GM21619 (cell line): ENCODE measurements at regions not wholly inside any gene's neighbourhood (a gene's known extent, or its start where the extent isn't known, plus 50 kb on each side); places are given as distances from the start of the nearest gene placed in this dataset.

ENCODE experiments used
- ATAC-seq: cut with Tn5 transposase; IDR thresholded peaks from one replicate; pipeline ENCODE4 v1.9.1; 2021; ENCODE audit not compliant: unreplicated experiment

DNA sequence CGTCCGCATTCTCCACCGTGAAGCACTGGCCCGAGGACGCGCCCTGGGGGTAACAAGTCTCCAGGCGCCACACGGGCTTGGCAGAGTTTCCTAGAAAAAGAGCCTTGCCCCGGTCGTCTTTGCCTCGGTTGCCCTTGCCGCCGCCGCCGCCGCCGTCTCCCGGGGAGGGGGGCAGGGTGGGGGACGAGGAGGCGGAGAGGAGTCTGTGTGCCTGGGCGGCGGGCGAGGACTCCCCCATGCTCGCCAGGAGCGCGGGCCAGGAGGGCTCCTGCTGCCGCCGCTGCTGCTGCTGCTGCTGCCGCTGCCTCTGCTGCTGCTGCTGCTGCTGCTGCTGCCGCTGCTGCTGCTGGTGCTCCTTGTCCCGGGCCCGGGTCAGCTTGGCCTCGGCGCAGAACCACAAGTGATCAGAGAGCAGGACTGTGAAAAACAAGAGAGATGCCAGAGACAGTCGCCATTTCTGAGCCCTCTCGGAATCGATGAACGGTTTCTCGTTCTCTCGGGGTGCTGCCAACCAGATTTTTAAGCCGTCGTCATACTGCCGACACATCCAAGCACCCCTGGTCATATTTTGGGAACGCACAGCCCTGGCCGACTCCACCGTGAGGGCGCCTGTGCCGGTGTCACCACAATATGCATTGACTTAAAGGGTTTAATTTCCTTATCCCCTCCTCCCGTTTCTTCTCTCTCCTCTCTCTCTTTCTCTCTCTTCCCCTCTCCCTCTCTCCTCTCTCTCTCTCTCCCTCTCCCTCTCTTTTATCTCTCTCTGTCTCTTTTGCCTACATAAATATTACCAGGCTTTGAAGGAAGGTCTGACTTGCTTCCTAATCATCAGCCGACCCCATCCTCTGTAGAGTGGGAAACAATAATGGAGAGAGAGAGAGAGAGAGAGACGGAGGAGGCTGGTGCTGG is 349.1 kb downstream of the LIG4 start:
- no peak for ATAC-seq

DNA sequence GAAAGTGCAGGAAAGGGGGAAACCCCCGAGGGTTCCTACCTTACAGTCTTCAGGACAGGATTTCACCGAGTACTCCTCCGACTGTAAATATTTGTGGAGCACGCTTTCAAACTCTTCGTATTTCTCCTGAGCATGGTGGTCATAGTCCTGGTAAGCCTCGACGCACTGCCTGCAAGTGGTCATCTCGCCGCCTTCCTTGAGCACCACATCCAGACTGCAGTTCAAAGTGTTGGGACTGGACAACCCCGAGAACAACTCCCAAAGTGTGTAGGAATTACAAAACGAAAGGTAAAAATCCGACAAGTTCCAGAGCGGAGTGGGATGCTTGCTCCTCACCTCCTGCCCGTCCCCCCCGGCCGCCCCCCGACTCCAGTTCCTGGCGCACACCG is 349.7 kb downstream of the LIG4 start:
- ATAC-seq, result no peak

- ATAC-seq, result no peak
These were observed 350.1 kb downstream of the LIG4 start for GRCh38 chr13:107865318-107865575.

GRCh38 chr13:107864543-107865317 is 350.6 kb downstream of the LIG4 start:
- ATAC-seq, result no peak

- ATAC-seq, result no peak
These were observed 355.1 kb downstream of the LIG4 start for GRCh38 chr13:107860284-107860683.

DNA sequence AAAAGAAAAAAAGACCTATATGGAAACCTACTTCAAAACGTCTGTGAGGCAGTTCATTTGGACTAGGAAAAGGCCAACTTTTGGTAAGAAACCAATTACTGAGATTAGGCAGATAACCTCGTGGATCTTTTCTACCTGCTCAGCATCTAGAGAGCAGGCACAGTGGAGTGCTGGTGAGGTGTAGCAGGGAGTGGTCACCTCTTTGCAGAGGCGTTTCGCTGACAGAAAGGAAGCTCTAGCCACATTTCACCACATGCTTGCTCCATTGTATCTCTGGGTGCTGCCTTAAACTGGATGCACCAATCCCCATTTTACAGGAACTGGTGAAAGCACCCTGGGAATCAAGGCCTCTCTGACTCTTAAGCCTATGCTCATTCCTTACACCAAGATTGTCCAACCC is 360.5 kb downstream of the LIG4 start:
- ATAC-seq, result no peak

- ATAC-seq, result no peak
These were observed 363.3 kb downstream of the LIG4 start for GRCh38 chr13:107852072-107852471.

GRCh38 chr13:107851670-107852069 is 363.7 kb downstream of the LIG4 start:
- no peak for ATAC-seq

DNA sequence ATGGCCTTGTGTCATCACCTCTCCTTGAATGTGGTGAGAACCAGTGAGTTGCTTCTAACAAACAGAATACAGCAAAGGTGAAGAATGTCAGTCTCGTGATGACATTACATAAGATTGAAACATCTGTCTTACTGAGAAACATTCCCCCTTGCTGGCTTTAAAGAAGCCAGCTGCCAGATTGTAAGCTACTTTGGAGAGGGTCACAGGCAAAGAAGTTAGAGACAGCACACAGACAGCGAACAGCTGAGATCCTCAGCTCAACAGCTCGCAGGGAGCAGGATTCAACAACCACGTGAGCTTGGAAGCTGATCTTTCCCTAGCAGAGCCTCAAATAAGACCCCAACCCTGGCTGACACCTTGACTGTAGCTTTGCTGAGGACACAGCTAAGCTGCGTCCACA is 367.9 kb downstream of the LIG4 start:
- no peak for ATAC-seq

DNA sequence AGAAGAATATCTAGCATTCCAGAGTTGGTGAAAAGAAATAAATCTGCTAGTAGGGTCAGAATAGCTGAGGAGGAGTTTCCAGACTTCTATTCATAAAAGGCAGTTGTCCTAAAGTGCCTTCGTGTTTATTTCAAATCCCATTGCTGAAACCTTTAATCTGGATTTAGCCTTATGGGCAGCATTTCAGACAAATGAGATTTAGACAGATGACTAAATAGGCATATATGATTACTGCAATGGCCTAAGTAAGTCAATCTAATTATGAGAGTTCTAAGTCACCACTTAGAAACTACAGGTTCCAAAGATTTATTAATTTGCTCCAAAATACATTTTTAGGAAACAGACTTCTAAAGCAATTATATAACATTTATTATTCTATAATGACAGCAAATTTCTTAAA is 368.7 kb downstream of the LIG4 start:
- ATAC-seq, result no peak

DNA sequence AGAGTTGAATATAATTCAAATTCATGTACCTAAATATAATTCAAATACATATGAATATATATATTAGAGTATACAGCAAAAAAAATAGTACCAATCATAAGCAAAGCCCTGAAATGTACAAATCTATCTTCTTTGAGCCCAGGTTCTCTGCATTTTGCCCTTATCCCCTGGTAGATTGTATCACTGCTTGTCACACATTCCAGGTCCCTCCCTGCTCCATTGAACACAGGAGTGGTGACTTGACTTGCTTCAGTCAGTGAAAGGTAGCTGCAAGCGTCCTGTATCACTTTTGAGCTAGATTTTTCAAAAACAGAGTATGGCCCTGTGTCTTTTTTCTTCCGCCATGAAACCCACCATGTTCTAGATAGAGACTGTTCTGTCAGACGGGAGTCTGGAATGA is 369.4 kb downstream of the LIG4 start:
- ATAC-seq, result no peak

DNA sequence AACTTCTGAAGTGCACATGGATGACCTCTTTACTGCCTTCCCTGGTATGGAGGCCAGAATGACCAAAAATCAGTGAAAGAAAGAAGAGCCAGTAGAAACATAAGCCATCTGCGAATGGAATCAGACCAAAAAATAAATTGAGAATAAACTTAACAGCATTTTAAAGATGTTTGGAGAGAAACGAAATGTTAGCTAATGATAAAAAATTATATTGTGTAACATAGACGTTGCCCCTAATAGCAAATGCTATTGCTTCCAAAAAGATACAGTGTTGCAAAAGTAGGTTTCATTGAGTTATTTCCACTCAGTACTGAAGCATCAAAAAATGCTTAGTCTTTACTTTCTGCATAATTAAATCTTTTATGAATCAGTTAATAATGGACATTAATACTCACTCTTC is 371.7 kb downstream of the LIG4 start:
- no peak for ATAC-seq

GRCh38 chr13:107843281-107843680 is 372.1 kb downstream of the LIG4 start:
- no peak for ATAC-seq

GRCh38 chr13:107842562-107843180 is 372.7 kb downstream of the LIG4 start:
- ATAC-seq, result no peak

DNA sequence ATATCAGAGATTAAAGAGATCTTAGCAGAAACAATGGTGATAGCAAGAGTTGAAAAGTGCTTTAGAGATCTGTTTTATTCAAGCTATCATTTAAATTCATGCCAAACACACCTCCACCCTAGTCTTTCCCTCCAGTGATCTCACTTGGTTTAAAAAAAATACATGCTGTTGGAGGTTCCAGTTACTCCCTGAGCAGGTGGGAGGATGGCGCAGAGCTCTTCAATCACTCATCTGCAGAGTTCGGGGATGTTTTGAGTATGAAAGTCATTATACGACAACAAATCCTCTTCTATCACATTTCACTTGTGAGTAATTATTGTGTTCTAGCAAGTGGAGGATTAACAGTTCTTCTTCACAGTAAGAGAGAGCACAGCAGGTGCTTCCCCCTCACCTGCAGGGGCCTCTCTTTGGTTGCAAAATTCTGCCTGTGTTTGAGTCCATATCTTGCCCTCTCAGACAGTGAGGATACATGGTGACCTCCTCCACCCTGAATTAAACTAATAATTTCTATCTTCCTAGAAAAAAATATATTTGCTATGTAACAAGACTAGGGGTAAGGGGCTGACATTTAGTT is 376.7 kb downstream of the LIG4 start:
- no peak for ATAC-seq

DNA sequence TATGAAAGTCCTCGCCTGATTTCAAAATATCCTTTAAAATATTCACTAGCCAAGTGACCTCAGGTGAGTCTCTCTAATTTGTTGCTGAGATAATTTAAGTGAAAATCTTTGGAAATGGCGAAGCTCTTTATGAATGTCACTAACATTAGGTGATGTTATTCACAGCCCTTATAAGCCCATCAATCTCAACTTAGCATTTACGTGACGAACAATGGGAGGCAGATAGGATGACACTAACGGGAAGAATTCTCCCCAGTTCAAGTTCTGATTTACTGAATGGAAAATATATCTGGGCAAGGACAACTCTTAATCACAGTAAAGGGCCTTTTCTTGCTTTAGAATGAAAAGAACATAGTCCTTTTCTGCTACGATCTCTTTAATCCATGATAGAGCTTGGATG is 378.7 kb downstream of the LIG4 start:
- no peak for ATAC-seq

DNA sequence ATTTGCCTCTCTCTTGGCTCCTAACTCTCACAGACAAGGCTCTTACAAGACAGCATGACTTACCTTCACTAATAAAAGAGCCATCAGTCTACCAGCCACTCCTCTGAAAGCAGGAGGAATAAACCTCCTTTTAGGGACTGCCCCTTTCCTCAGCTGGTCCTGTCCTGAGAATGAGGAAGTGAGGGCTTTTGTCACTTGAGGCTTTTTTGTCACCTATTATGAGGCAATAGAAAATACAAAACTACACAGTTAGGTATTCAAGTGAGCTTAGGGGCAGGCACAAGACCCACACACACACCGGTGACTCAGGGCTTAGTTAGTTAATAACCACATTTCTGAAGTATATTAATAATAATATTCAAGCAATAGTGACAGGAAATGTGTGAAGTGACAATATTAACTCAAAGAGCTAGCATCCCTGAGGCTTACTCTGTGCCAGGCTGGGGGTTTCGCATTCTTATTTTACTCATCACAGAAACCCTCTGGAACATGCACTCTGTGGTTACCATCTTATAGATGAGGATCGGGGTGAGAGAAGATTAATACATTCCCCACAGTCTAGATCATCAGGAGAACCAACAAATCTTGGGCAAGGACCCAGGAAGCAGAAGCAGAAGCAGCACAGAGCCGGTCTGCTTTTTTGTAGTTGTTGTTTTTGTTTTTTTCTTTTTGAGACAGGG is 379.9 kb downstream of the LIG4 start:
- peak; percentile 57 for ATAC-seq

DNA sequence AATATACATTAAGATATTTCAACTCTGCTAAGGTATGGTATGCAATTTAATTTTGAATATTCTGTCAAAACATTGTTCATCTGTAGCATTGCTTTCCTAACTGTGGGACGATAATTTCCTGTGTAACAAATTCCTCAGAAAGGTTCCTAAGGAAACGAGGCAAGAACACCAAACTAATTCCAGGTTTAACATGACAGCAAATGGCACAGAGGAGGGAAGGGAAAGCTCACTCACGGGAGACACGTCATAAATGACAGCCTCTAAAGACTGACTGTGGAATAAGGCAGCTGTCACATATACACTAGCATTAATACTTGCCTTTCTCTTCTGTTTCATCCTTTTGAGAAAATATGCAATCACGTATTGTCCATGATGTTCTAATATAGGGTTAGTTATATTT is 380.6 kb downstream of the LIG4 start:
- ATAC-seq, result no peak

DNA sequence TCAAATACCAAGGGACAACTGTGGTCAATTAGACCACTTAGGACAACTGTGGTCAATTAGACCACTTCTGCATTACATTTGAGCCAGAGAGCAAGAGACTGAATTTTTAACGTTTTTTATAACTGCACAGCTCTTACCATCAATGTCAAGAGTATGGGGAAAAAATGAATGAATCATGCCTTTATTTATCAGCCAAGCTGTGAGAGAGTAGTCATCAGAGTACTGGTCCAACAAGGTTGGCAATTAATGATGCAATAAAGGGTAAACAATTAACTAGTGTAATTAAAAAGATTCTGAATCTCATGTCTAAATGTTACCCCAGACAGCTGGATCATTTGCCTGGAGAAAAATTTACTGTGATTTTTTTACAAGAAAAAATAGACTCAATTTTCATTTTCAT is 381.1 kb downstream of the LIG4 start:
- ATAC-seq, result no peak

- no peak for ATAC-seq
These were observed 382.7 kb downstream of the LIG4 start for GRCh38 chr13:107832500-107833100.

DNA sequence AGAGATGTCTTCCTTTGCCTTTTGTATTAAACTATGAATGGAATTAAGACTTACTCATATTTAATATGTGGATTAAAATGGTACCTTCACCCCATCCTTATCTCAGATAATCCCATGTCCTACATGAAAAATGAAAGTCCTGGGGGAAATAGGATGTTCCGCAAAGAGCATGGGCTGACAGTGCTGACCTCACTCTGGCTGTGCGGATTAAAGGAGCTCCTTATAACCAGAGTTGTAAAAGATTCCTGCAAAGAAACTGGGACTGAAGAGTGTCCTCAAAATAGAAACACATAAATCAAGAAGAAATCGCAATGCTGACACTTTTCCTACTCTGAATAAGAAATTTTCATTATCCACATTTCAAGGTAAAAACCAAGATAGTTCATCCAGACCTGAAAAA is 384.5 kb downstream of the LIG4 start:
- no peak for ATAC-seq
